ENCODE measurements at regions not wholly inside any gene's neighbourhood (a gene's known extent, or its start where the extent isn't known, plus 50 kb on each side); places are given as distances from the start of the nearest gene placed in this dataset.

DNA sequence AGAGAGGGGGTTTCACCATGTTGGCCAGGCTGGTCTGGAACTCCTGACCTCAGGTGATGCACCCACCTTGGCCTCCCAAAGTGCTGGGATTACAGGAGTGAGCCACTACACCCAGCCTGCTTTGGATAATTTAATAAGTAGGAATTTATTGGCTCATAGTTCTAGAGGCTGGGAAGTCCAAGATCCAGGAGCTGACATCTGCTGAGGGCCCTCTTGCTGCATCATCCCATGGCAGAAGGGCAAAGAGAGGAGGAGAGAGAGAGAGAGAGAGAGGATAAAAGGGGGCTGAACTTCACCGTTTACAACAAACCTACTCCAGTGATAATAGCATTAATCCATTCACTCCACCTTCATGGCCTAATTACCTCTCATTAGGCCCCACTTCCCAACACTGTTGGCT is 62.0 kb upstream of the HES1 start:
- POLR2A ChIA-PET: no interaction called here
- H3K4me2 ChIP-seq (ENCODE audit: low read length): no peak overlapping the region
- BruUV-seq (replicated peaks): no TSS peak
- no peaks in the 10 kb centered on the region for H3K36me3 ChIP-seq (ENCODE audit: control insufficient read depth in 1 of 2, insufficient read depth in 2 of 2, low read length in 2 of 2)
- H3K4me3 ChIP-seq (replicated peaks in 1 of 2; ENCODE audit: low read depth in 1 of 2, low read length in 2 of 2): no peak overlapping the region
- peaks cover 12 to 30% of the 10 kb centered on the region in 2 experiments for H3K4me1 ChIP-seq (ENCODE audit: control insufficient read depth in 1 of 2, insufficient read depth in 2 of 2, low read length in 2 of 2)
- intact Hi-C loops (cut with micrococcal nuclease): loop anchor here (5.0 kb wide), 1 partner anchor 63 kb away; the partner anchor contains the start of gene HES1
- H3K27me3 ChIP-seq (ENCODE audit: insufficient read depth, low read length): no peaks in the 10 kb centered on the region; the same call in 1 of the 2 replicates
- no peaks in the 10 kb centered on the region for H3K79me2 ChIP-seq (ENCODE audit: insufficient read depth, low read length)
- TF ChIP-seq CBX3 (IDR thresholded peaks at IDR 0.05; ENCODE audit: low read depth) (no peak), EGR1 (IDR thresholded peaks at IDR 0.05; ENCODE audit: low read depth) (no peak), ELF1 (IDR thresholded peaks at IDR 0.05; ENCODE audit: borderline replicate concordance, low read depth) (no peak), ZFX (IDR thresholded peaks at IDR 0.05) (no peak), CEBPB (IDR thresholded peaks at IDR 0.05; ENCODE audit: low read depth) (no peak), FOSL1 (IDR thresholded peaks at IDR 0.05; ENCODE audit: low read depth) (no peak), SP1 (IDR thresholded peaks at IDR 0.05; ENCODE audit: low read depth) (no peak), POLR2A (IDR thresholded peaks at IDR 0.05; ENCODE audit: borderline replicate concordance, extremely low read depth, insufficient read depth, insufficient read length) (no peak)
- TF ChIP-seq, protein P1, sequence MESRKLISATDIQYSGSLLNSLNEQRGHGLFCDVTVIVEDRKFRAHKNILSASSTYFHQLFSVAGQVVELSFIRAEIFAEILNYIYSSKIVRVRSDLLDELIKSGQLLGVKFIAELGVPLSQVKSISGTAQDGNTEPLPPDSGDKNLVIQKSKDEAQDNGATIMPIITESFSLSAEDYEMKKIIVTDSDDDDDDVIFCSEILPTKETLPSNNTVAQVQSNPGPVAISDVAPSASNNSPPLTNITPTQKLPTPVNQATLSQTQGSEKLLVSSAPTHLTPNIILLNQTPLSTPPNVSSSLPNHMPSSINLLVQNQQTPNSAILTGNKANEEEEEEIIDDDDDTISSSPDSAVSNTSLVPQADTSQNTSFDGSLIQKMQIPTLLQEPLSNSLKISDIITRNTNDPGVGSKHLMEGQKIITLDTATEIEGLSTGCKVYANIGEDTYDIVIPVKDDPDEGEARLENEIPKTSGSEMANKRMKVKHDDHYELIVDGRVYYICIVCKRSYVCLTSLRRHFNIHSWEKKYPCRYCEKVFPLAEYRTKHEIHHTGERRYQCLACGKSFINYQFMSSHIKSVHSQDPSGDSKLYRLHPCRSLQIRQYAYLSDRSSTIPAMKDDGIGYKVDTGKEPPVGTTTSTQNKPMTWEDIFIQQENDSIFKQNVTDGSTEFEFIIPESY (IDR thresholded peaks at IDR 0.05; ENCODE audit: extremely low read depth, insufficient replicate concordance, low read length): no peak
- TF ChIP-seq, protein P2, sequence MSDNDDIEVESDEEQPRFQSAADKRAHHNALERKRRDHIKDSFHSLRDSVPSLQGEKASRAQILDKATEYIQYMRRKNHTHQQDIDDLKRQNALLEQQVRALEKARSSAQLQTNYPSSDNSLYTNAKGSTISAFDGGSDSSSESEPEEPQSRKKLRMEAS (IDR thresholded peaks at IDR 0.05): no peak
- no peak overlapping the region for H3K27ac ChIP-seq (ENCODE audit: low read depth, low read length)
- ATAC-seq (no peak), DNase-seq (ENCODE audit: low read depth, low spot score) (no peak)
- H3K9ac ChIP-seq (ENCODE audit: low read length): no peak overlapping the region
- H4K20me1 ChIP-seq (ENCODE audit: insufficient read depth): no peaks in the 10 kb centered on the region
- H3K9me2 ChIP-seq (ENCODE audit: insufficient read depth): no peaks in the 10 kb centered on the region
- H3K9me3 ChIP-seq (ENCODE audit: control insufficient read depth in 1 of 2, insufficient read depth in 1 of 2, low read depth in 1 of 2, low read length in 2 of 2): no peaks in the 10 kb centered on the region; a peak in 1 of 4 replicates
- H2AFZ ChIP-seq (ENCODE audit: low read depth, low read length, poor library complexity, severe bottlenecking): no peak overlapping the region
- CTCF ChIA-PET: no interaction called here
- RAD21 ChIA-PET (ENCODE audit: low non-redundant PET in 1 of 2, low total read pairs in 2 of 2, uncharacterized antibody in 2 of 2, unreplicated experiment in 2 of 2): no interaction called here
